ENCODE measurements at regions not wholly inside any gene's neighbourhood (a gene's known extent, or its start where the extent isn't known, plus 50 kb on each side); places are given as distances from the start of the nearest gene placed in this dataset.

GRCh38 chr14:25803386-25804018, 753.6 kb upstream of the STXBP6 start:
- no peak for TF ChIP-seq CTCF (IDR thresholded peaks at IDR 0.05; ENCODE audit: unreplicated experiment)
- H3K36me3 Mint-ChIP-seq, result no peaks in the 10 kb centered on the region
- H3K4me3 Mint-ChIP-seq, result no peak overlapping the region
- peaks cover 4% of the 10 kb centered on the region for H3K27me3 Mint-ChIP-seq (ENCODE audit: low read depth)
- no peak for DNase-seq (ENCODE audit: low spot score in 2 of 2, unreplicated experiment in 2 of 2)
- no peak overlapping the region for H3K27ac Mint-ChIP-seq
- no peaks in the 10 kb centered on the region for H3K9me3 Mint-ChIP-seq
- peaks cover 2% of the 10 kb centered on the region for H3K4me1 Mint-ChIP-seq

- no peak overlapping the region for H3K4me3 Mint-ChIP-seq
- no peaks in the 10 kb centered on the region for H3K9me3 Mint-ChIP-seq
- peaks cover 2% of the 10 kb centered on the region for H3K4me1 Mint-ChIP-seq
Observed at GRCh38 chr14:25800841-25801240, 750.9 kb upstream of the STXBP6 start.

GRCh38 chr14:25788252-25788651, 738.3 kb upstream of the STXBP6 start:
- H3K4me3 Mint-ChIP-seq, result no peak overlapping the region
- TF ChIP-seq CTCF (IDR thresholded peaks at IDR 0.05; ENCODE audit: unreplicated experiment), result no peak
- no peak for DNase-seq (ENCODE audit: low spot score in 2 of 2, unreplicated experiment in 2 of 2)
- H3K36me3 Mint-ChIP-seq, result no peaks in the 10 kb centered on the region
- peaks cover 28% of the 10 kb centered on the region for H3K9me3 Mint-ChIP-seq
- H3K27me3 Mint-ChIP-seq (ENCODE audit: low read depth), result no peaks in the 10 kb centered on the region
- no peak overlapping the region for H3K27ac Mint-ChIP-seq
- no peaks in the 10 kb centered on the region for H3K4me1 Mint-ChIP-seq

More at GRCh38 chr14:25800841-25801240, 750.9 kb upstream of the STXBP6 start:
- no peak for DNase-seq (ENCODE audit: low spot score in 2 of 2, unreplicated experiment in 2 of 2)
- Mint-ChIP-seq H3K36me3 (no peaks in the 10 kb centered on the region), H3K27me3 (ENCODE audit: low read depth) (peaks cover 4% of the 10 kb centered on the region), H3K27ac (no peak overlapping the region)
- no peak for TF ChIP-seq CTCF (IDR thresholded peaks at IDR 0.05; ENCODE audit: unreplicated experiment)

- no peak overlapping the region for H3K4me3 Mint-ChIP-seq
- no peak for TF ChIP-seq CTCF (IDR thresholded peaks at IDR 0.05; ENCODE audit: unreplicated experiment)
- no peaks in the 10 kb centered on the region for H3K36me3 Mint-ChIP-seq
- H3K4me1 Mint-ChIP-seq, result no peaks in the 10 kb centered on the region
- H3K27me3 Mint-ChIP-seq (ENCODE audit: low read depth), result no peaks in the 10 kb centered on the region
- peaks cover 3% of the 10 kb centered on the region for H3K9me3 Mint-ChIP-seq
- no peak for DNase-seq (ENCODE audit: low spot score in 2 of 2, unreplicated experiment in 2 of 2)
- H3K27ac Mint-ChIP-seq, result no peak overlapping the region
Observed at GRCh38 chr14:25765909-25766308, 716.0 kb upstream of the STXBP6 start.

- Mint-ChIP-seq H3K9me3 (peaks cover 3% of the 10 kb centered on the region), H3K4me3 (no peak overlapping the region), H3K4me1 (no peaks in the 10 kb centered on the region), H3K27ac (no peak overlapping the region), H3K27me3 (ENCODE audit: low read depth) (no peaks in the 10 kb centered on the region), H3K36me3 (no peaks in the 10 kb centered on the region)
- DNase-seq (ENCODE audit: low spot score in 2 of 2, unreplicated experiment in 2 of 2), result no peak
- no peak for TF ChIP-seq CTCF (IDR thresholded peaks at IDR 0.05; ENCODE audit: unreplicated experiment)
Observed at GRCh38 chr14:25759920-25760655, 710.1 kb upstream of the STXBP6 start.
